SK-N-SH (cell line): ENCODE measurements at regions not wholly inside any gene's neighbourhood (a gene's known extent, or its start where the extent isn't known, plus 50 kb on each side); places are given as distances from the start of the nearest gene placed in this dataset.

Experiments
- CTCF ChIA-PET: fragments of 300-600, 350-600 bp; formaldehyde crosslinking; extraction: SDS; loops from one replicate; lab custom pipeline; 2021; lab: Yijun Ruan, JAX
- POLR2A ChIA-PET: fragments of 350-600 bp; sonication (Branson Sonifier 250); formaldehyde crosslinking; extraction: SDS; loops from one replicate; lab custom pipeline; 2020; ENCODE audit warnings: antibody characterized with exemption, inconsistent platforms; lab: Yijun Ruan, JAX
- DNase-seq: peaks from one replicate; pipeline ENCODE4 v3.0.0; 2012
- H2AFZ ChIP-seq: fragments of 200-600 bp; sonication (generic); 2 replicates; pipeline ENCODE4 v1.8.1; 2016; ENCODE audit warnings: antibody characterized with exemption, mild to moderate bottlenecking, low read depth
- H3F3A ChIP-seq: fragments of 200-600 bp; sonication (generic); replicated peaks from 2 replicates; pipeline ENCODE3; 2016; ENCODE audit warnings: antibody characterized with exemption, mild to moderate bottlenecking; ENCODE audit not compliant: insufficient read depth
- H3K27ac ChIP-seq, 2 experiments: fragments of 200-500 bp in 1 of 2; fragments of 200-600 bp in 1 of 2; sonication (Bioruptor generic) in 1 of 2; sonication (generic), shearing (Covaris generic) in 1 of 2; 2 replicates each; pipeline versions ENCODE4 v1.5.1 to v1.6.1; 2014 to 2016; ENCODE audit warnings: low read depth in 2 of 2, inconsistent platforms in 1 of 2, low read length in 1 of 2, mild to moderate bottlenecking in 1 of 2, mixed read lengths in 1 of 2
- H3K27me3 ChIP-seq: fragments of 200-600 bp; sonication (generic), shearing (Covaris generic); 2 replicates; pipeline ENCODE4 v1.6.1; 2016; ENCODE audit warnings: mixed run types; ENCODE audit not compliant: insufficient read depth
- H3K36me3 ChIP-seq, 2 experiments: fragments of 200-500 bp in 1 of 2; fragments of 200-600 bp in 1 of 2; sonication (Bioruptor generic) in 1 of 2; sonication (generic) in 1 of 2; replicated peaks in 1 of 2; 2 replicates each; pipeline versions ENCODE3 to v1.5.1; 2014 to 2016; ENCODE audit warnings: low read length in 1 of 2, mild to moderate bottlenecking in 1 of 2; ENCODE audit not compliant: insufficient read depth in 2 of 2, control insufficient read depth in 1 of 2
- H3K4me1 ChIP-seq, 2 experiments: fragments of 200-500 bp in 1 of 2; fragments of 200-600 bp in 1 of 2; sonication (Bioruptor generic) in 1 of 2; sonication (generic), shearing (Covaris generic) in 1 of 2; 2 replicates each; pipeline versions ENCODE4 v1.5.1 to v1.6.1; 2014 to 2016; ENCODE audit warnings: low read depth in 1 of 2, low read length in 1 of 2, mixed run types in 1 of 2; ENCODE audit not compliant: insufficient read depth in 2 of 2, control insufficient read depth in 1 of 2
- H3K4me2 ChIP-seq: fragments of 200-600 bp; sonication (generic), shearing (Covaris generic); 2 replicates; pipeline ENCODE4 v1.6.1; 2017; ENCODE audit warnings: mixed run types
- H3K4me3 ChIP-seq, 2 experiments: fragments of 200-500 bp in 1 of 2; fragments of 200-600 bp in 1 of 2; sonication (Bioruptor generic) in 1 of 2; sonication (generic), shearing (Covaris generic) in 1 of 2; 2 replicates each; pipeline versions ENCODE4 v1.5.1 to v1.8.1; 2014 to 2016; ENCODE audit warnings: low read depth in 2 of 2, inconsistent platforms in 1 of 2, low read length in 1 of 2, mild to moderate bottlenecking in 1 of 2, mixed read lengths in 1 of 2, moderate library complexity in 1 of 2
- H3K79me2 ChIP-seq: fragments of 200-600 bp; sonication (generic); 2 replicates; pipeline ENCODE4 v1.8.1; 2017; ENCODE audit warnings: mild to moderate bottlenecking; ENCODE audit not compliant: insufficient read depth
- H3K9ac ChIP-seq: fragments of 200-600 bp; sonication (generic); 2 replicates; pipeline ENCODE4 v1.6.1; 2017; ENCODE audit warnings: mixed run types
- H3K9me2 ChIP-seq: fragments of 200-600 bp; sonication (generic); 2 replicates; pipeline ENCODE4 v1.6.1; 2017; ENCODE audit warnings: mixed run types
- H3K9me3 ChIP-seq: fragments of 200-600 bp; sonication (generic); 2 replicates; pipeline ENCODE4 v1.6.1; 2017; ENCODE audit warnings: mixed run types, mild to moderate bottlenecking, moderate library complexity
- H4K20me1 ChIP-seq: fragments of 200-600 bp; sonication (generic); 2 replicates; pipeline ENCODE4 v1.6.1; 2017; ENCODE audit warnings: mild to moderate bottlenecking, mixed run types; ENCODE audit not compliant: insufficient read depth
- ELF1 ChIP-seq: IDR thresholded peaks from 2 replicates; pipeline ENCODE4 v1.4.0; 2012
- FOXM1 ChIP-seq: IDR thresholded peaks from 2 replicates; pipeline ENCODE4 v1.4.0; 2012; ENCODE audit warnings: low read depth, mild to moderate bottlenecking
- GATA2 ChIP-seq: sonication (generic); formaldehyde crosslinking; IDR thresholded peaks from 2 replicates; pipeline ENCODE4 v1.5.0; 2020; ENCODE audit warnings: mild to moderate bottlenecking, missing genetic modification reagents
- MEF2A ChIP-seq: IDR thresholded peaks from 2 replicates; pipeline ENCODE4 v1.4.0; 2012; ENCODE audit warnings: low read depth, borderline replicate concordance
- REST ChIP-seq: IDR thresholded peaks from 2 replicates; pipeline ENCODE4 v1.6.1; 2012; ENCODE audit warnings: mild to moderate bottlenecking, low read depth, low read length, moderate library complexity
- RFX5 ChIP-seq: IDR thresholded peaks from 2 replicates; pipeline ENCODE4 v1.6.1; 2012; ENCODE audit warnings: mild to moderate bottlenecking, improper control_type of control experiment, low read length
- SIN3A ChIP-seq: IDR thresholded peaks from 2 replicates; pipeline ENCODE4 v1.6.1; 2012; ENCODE audit warnings: low read depth, mild to moderate bottlenecking, low read length, moderate library complexity, borderline replicate concordance
- USF2 ChIP-seq: fragments of 150-350 bp; IDR thresholded peaks from 2 replicates; pipeline ENCODE4 v1.6.1; 2017; ENCODE audit warnings: antibody characterized with exemption, low read length, low read depth, borderline replicate concordance
- YY1 ChIP-seq: IDR thresholded peaks from 2 replicates; pipeline ENCODE4 v1.4.0; 2012; ENCODE audit warnings: low read depth, mild to moderate bottlenecking
- WGBS: methylation state at CpG from one replicate; pipeline ENCODE4 v1.1.6; 2017; ENCODE audit warnings: low lambda C conversion rate; 5-methylcytosine and 5-hydroxymethylcytosine counted together
- TF ChIP-seq, protein P1 (sequence below): IDR thresholded peaks from 2 replicates; pipeline ENCODE4; 2012
- TF ChIP-seq, protein P2 (sequence below): fragments of 150-350 bp; IDR thresholded peaks from 2 replicates; pipeline ENCODE4 v1.6.1; 2016; ENCODE audit warnings: mild to moderate bottlenecking, low read depth, low read length

GRCh38 chr6:51337277-51337676, 518.6 kb downstream of the TFAP2B start:
- Histone ChIP-seq H2AFZ (no peak overlapping the region), H3K4me3 (no peak overlapping the region), H3K4me1 (no peaks in the 10 kb centered on the region), H3K79me2 (no peaks in the 10 kb centered on the region), H3K9me2 (no peaks in the 10 kb centered on the region), H3K27ac (no peak overlapping the region), H4K20me1 (no peaks in the 10 kb centered on the region), H3K4me2 (no peak overlapping the region), H3K9ac (no peak overlapping the region)
- no peak for DNase-seq
- 15% methylated on average over 3 of the region's 3 CpGs for WGBS
- TF ChIP-seq MEF2A = no peak
- TF ChIP-seq GATA2 (CRISPR knock-in tag) = no peak
- TF ChIP-seq, all 33 proteins: peak for 0
- Histone ChIP-seq H3K27me3 (no peaks in the 10 kb centered on the region), H3K9me3 (no peaks in the 10 kb centered on the region), H3K36me3 (no peaks in the 10 kb centered on the region), H3F3A (no peaks in the 10 kb centered on the region)
- CTCF ChIA-PET = interaction anchor here (1.4 kb wide), 1 partner anchor 13 kb away, joined by 6 read pairs; no protein-coding TSS in a partner anchor
- POLR2A ChIA-PET = no interaction called here

- Histone ChIP-seq H3K9me2 (no peaks in the 10 kb centered on the region), H4K20me1 (no peaks in the 10 kb centered on the region), H2AFZ (no peak overlapping the region), H3K9ac (no peak overlapping the region), H3K79me2 (no peaks in the 10 kb centered on the region), H3F3A (no peaks in the 10 kb centered on the region), H3K9me3 (no peaks in the 10 kb centered on the region), H3K4me2 (no peak overlapping the region), H3K27ac (no peak overlapping the region), H3K27me3 (no peaks in the 10 kb centered on the region), H3K36me3 (no peaks in the 10 kb centered on the region), H3K4me1 (no peaks in the 10 kb centered on the region), H3K4me3 (no peak overlapping the region)
- no peak for DNase-seq
- WGBS = 38% methylated on average over 3 of the region's 3 CpGs
- TF ChIP-seq RFX5 (no peak), SIN3A (no peak), YY1 (no peak), REST (no peak), FOXM1 (no peak), USF2 (no peak), GATA2 (CRISPR knock-in tag) (no peak), ELF1 (no peak)
- TF ChIP-seq, protein P1, sequence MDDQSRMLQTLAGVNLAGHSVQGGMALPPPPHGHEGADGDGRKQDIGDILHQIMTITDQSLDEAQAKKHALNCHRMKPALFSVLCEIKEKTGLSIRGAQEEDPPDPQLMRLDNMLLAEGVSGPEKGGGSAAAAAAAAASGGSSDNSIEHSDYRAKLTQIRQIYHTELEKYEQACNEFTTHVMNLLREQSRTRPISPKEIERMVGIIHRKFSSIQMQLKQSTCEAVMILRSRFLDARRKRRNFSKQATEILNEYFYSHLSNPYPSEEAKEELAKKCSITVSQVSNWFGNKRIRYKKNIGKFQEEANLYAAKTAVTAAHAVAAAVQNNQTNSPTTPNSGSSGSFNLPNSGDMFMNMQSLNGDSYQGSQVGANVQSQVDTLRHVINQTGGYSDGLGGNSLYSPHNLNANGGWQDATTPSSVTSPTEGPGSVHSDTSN = no peak
- TF ChIP-seq, protein P2, sequence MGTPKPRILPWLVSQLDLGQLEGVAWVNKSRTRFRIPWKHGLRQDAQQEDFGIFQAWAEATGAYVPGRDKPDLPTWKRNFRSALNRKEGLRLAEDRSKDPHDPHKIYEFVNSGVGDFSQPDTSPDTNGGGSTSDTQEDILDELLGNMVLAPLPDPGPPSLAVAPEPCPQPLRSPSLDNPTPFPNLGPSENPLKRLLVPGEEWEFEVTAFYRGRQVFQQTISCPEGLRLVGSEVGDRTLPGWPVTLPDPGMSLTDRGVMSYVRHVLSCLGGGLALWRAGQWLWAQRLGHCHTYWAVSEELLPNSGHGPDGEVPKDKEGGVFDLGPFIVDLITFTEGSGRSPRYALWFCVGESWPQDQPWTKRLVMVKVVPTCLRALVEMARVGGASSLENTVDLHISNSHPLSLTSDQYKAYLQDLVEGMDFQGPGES = no peak
- POLR2A ChIA-PET = no interaction called here
- CTCF ChIA-PET = interaction anchor here (2.1 kb wide), 1 partner anchor 11 kb away, joined by 7 read pairs; no protein-coding TSS in a partner anchor
Observed at GRCh38 chr6:51339108-51339507, 520.4 kb downstream of the TFAP2B start.
